H9 (cell line): ENCODE measurements at regions not wholly inside any gene's neighbourhood (a gene's known extent, or its start where the extent isn't known, plus 50 kb on each side); places are given as distances from the start of the nearest gene placed in this dataset.
A peak's percentile ranks its signal among the peaks of the same experiment; 100 is the strongest.

Source experiments
- DNase-seq: peaks from one replicate; pipeline ENCODE4 v3.0.0-alpha.2; 2017
- H2AFZ ChIP-seq: one replicate; pipeline ENCODE4 v1.6.1; 2013; ENCODE audit warnings: mild to moderate bottlenecking, low read length, control low read depth, moderate library complexity
- H2AK5ac ChIP-seq: 2 replicates; pipeline ENCODE4 v1.6.1; 2013; ENCODE audit warnings: low read length, control low read depth, mixed read lengths; ENCODE audit not compliant: insufficient read length
- H2BK120ac ChIP-seq: one replicate; pipeline ENCODE4 v1.6.1; 2013; ENCODE audit warnings: low read depth, mild to moderate bottlenecking, low read length, control low read depth, inconsistent platforms; ENCODE audit not compliant: poor library complexity, severe bottlenecking
- H2BK12ac ChIP-seq: 2 replicates; pipeline ENCODE4 v1.6.1; 2013; ENCODE audit warnings: low read length, control low read depth, mixed read lengths, low read depth; ENCODE audit not compliant: insufficient read length
- H2BK15ac ChIP-seq: 2 replicates; pipeline ENCODE4 v1.6.1; 2013; ENCODE audit warnings: low read depth, low read length, control low read depth
- H2BK20ac ChIP-seq: one replicate; pipeline ENCODE4 v1.6.1; 2013; ENCODE audit warnings: low read depth, mild to moderate bottlenecking, low read length, control low read depth, inconsistent platforms; ENCODE audit not compliant: poor library complexity, severe bottlenecking
- H2BK5ac ChIP-seq: 2 replicates; pipeline ENCODE4 v1.6.1; 2013; ENCODE audit warnings: low read length, control low read depth, mixed read lengths; ENCODE audit not compliant: insufficient read length
- H3K14ac ChIP-seq: 2 replicates; pipeline ENCODE4 v1.6.1; 2013; ENCODE audit warnings: low read length, control low read depth; ENCODE audit not compliant: insufficient read depth
- H3K18ac ChIP-seq: 2 replicates; pipeline ENCODE4 v1.6.1; 2013; ENCODE audit warnings: low read depth, mild to moderate bottlenecking, mixed read lengths, low read length, control low read depth; ENCODE audit not compliant: insufficient read length
- H3K23ac ChIP-seq: 2 replicates; pipeline ENCODE4 v1.6.1; 2013; ENCODE audit warnings: low read length, control low read depth, mixed read lengths, low read depth; ENCODE audit not compliant: insufficient read length
- H3K23me2 ChIP-seq: 2 replicates; pipeline ENCODE4 v1.6.1; 2013; ENCODE audit warnings: low read depth, mild to moderate bottlenecking, mixed read lengths, low read length, control low read depth; ENCODE audit not compliant: insufficient read length, poor library complexity, severe bottlenecking
- H3K27ac ChIP-seq: 2 replicates; pipeline ENCODE4 v1.5.1; 2013; ENCODE audit warnings: low read length, control low read depth, mixed read lengths, low read depth; ENCODE audit not compliant: insufficient read length
- H3K27me3 ChIP-seq: 2 replicates; pipeline ENCODE4 v1.6.1; 2013; ENCODE audit warnings: low read length, control low read depth, inconsistent platforms; ENCODE audit not compliant: insufficient read depth
- H3K4ac ChIP-seq: 2 replicates; pipeline ENCODE4 v1.6.1; 2013; ENCODE audit warnings: low read depth, mild to moderate bottlenecking, control low read depth, inconsistent platforms, low read length, moderate library complexity
- H3K4me1 ChIP-seq: 2 replicates; pipeline ENCODE4 v1.6.1; 2013; ENCODE audit warnings: low read length, control low read depth, inconsistent platforms; ENCODE audit not compliant: insufficient read depth
- H3K4me2 ChIP-seq: 2 replicates; pipeline ENCODE4 v1.6.1; 2013; ENCODE audit warnings: low read length, control low read depth, mixed read lengths; ENCODE audit not compliant: insufficient read length, insufficient read depth
- H3K56ac ChIP-seq: 2 replicates; pipeline ENCODE4 v1.6.1; 2013; ENCODE audit warnings: low read depth, mild to moderate bottlenecking, mixed read lengths, low read length, control low read depth; ENCODE audit not compliant: insufficient read length
- H3K79me1 ChIP-seq: 2 replicates; pipeline ENCODE4 v1.6.1; 2013; ENCODE audit warnings: low read depth, mild to moderate bottlenecking, moderate library complexity, low read length, control low read depth, inconsistent platforms; ENCODE audit not compliant: insufficient read depth, poor library complexity, severe bottlenecking
- H3K79me2 ChIP-seq: 2 replicates; pipeline ENCODE4 v1.6.1; 2013; ENCODE audit warnings: low read length, control low read depth, inconsistent platforms; ENCODE audit not compliant: insufficient read depth
- H3K9ac ChIP-seq: 2 replicates; pipeline ENCODE4 v1.6.1; 2013; ENCODE audit warnings: low read length, control low read depth, mixed read lengths; ENCODE audit not compliant: insufficient read length; ENCODE audit errors: extremely low read depth
- H3K9me3 ChIP-seq: one replicate; pipeline ENCODE4 v1.6.1; 2013; ENCODE audit warnings: low read depth, low read length, inconsistent platforms; ENCODE audit not compliant: control insufficient read depth
- H3T11ph ChIP-seq: one replicate; pipeline ENCODE4 v1.6.1; 2013; ENCODE audit warnings: mild to moderate bottlenecking, low read length, control low read depth, inconsistent platforms
- H4K20me1 ChIP-seq: one replicate; pipeline ENCODE4 v1.6.1; 2013; ENCODE audit not compliant: control insufficient read depth, insufficient read length, insufficient read depth
- H4K5ac ChIP-seq: 2 replicates; pipeline ENCODE4 v1.6.1; 2013; ENCODE audit warnings: low read depth, mild to moderate bottlenecking, mixed read lengths, low read length, control low read depth; ENCODE audit not compliant: insufficient read length
- H4K8ac ChIP-seq: replicated peaks from 2 replicates; pipeline ENCODE4 v1.6.1; 2013; ENCODE audit warnings: low read length, control low read depth, mixed read lengths, low read depth; ENCODE audit not compliant: insufficient read length
- H4K91ac ChIP-seq: 2 replicates; pipeline ENCODE4 v1.6.1; 2013; ENCODE audit warnings: low read depth, mild to moderate bottlenecking, moderate library complexity, mixed read lengths, low read length, control low read depth; ENCODE audit not compliant: insufficient read length
- H3K27ac Mint-ChIP-seq, 3 experiments: 2 replicates in 2 of 3; 3 replicates in 1 of 3; pipeline ENCODE4 v1.8.0; 2020 to 2021; ENCODE audit warnings: mixed read lengths in 3 of 3, mild to moderate bottlenecking in 1 of 3, moderate library complexity in 1 of 3
- H3K27me3 Mint-ChIP-seq: 2 replicates; pipeline ENCODE4 v1.8.0; 2021; ENCODE audit warnings: low read depth, mild to moderate bottlenecking, moderate library complexity, mixed read lengths
- H3K36me3 Mint-ChIP-seq, 3 experiments: 2 replicates in 2 of 3; 3 replicates in 1 of 3; pipeline ENCODE4 v1.8.0; 2020 to 2021; ENCODE audit warnings: low read depth in 3 of 3, mixed read lengths in 3 of 3; ENCODE audit not compliant: insufficient read depth in 1 of 3
- H3K4me1 Mint-ChIP-seq, 2 experiments: 2 replicates each; pipeline ENCODE4 v1.8.0; 2020; ENCODE audit warnings: mixed read lengths in 2 of 2
- H3K4me3 Mint-ChIP-seq, 2 experiments: 2 replicates in 1 of 2; 3 replicates in 1 of 2; pipeline ENCODE4 v1.8.0; 2020 to 2021; ENCODE audit warnings: mild to moderate bottlenecking in 2 of 2, mixed read lengths in 2 of 2, moderate library complexity in 1 of 2
- H3K9me3 Mint-ChIP-seq, 2 experiments: 2 replicates in 1 of 2; 3 replicates in 1 of 2; pipeline ENCODE4 v1.8.0; 2020; ENCODE audit warnings: mild to moderate bottlenecking in 2 of 2, mixed read lengths in 2 of 2, moderate library complexity in 1 of 2
- CTCF ChIP-seq: fragments of 200-600 bp; sonication (generic); conservative IDR thresholded peaks from 3 replicates; pipeline ENCODE4 v1.8.0; 2021; ENCODE audit warnings: antibody characterized with exemption, mild to moderate bottlenecking
- WGBS: extraction: QIAGEN DNeasy Blood & Tissue Kit; methylation state at CpG from one replicate; pipeline ENCODE4 v1.1.7; 2013; ENCODE audit warnings: missing lambda C conversion rate, low lambda C conversion rate, mixed read lengths; ENCODE audit not compliant: insufficient read length; ENCODE audit errors: extremely low coverage; 5-methylcytosine and 5-hydroxymethylcytosine counted together

DNA sequence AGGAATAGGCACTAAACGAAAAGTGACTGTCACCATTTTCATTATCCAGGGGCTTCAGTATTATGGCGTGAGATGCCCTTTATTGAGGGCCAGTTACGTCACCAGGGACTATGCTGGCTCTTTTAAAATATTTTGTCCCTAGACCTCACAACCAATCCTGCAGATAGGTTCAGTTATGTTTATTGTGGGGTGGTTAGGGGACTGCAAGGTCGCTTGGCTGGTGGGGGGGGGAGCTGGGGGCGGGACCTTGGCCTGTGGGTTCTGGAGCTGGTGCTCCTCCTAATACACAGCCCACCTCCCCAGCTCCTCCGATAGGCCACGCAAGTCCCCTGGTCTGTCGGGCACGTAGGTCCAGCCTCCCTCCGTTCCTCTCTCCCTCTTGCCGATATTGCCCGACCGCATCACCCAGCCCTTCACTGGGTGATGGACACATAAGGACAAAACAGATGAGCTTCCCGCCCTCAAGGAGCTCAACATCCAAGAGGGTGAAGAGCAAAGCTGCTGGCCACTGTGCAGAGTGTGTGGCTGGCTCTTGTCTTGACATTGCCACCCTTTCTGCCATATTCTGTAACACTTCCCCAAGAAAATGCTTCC is 271.8 kb downstream of the MATN1 start:
- Mint-ChIP-seq H3K36me3 (no peaks in the 10 kb centered on the region), H3K27me3 (peaks cover 25% of the 10 kb centered on the region), H3K4me3 (no peak overlapping the region), H3K27ac (no peak overlapping the region), H3K4me1 (no peaks in the 10 kb centered on the region), H3K9me3 (peaks cover 2 to 11% of the 10 kb centered on the region in 2 experiments; a peak in 3 of 5 replicates)
- Histone ChIP-seq H3K27me3 (no peaks in the 10 kb centered on the region), H3K27ac (no peak overlapping the region), H3K4me1 (no peaks in the 10 kb centered on the region), H3K23ac (no peak overlapping the region), H3K79me2 (no peaks in the 10 kb centered on the region), H2BK5ac (no peak overlapping the region), H3K9ac (no peak overlapping the region), H3K4ac (no peak overlapping the region), H2BK12ac (no peak overlapping the region), H4K91ac (no peak overlapping the region), H3K79me1 (no peaks in the 10 kb centered on the region), H3K56ac (no peak overlapping the region), H3K23me2 (no peaks in the 10 kb centered on the region), H4K8ac (no peak overlapping the region), H2BK120ac (no peak overlapping the region), H3T11ph (no peak overlapping the region), H3K4me2 (no peak overlapping the region), H4K5ac (no peak overlapping the region), H3K14ac (no peak overlapping the region), H2BK15ac (no peak overlapping the region), H2AFZ (no peak overlapping the region), H3K18ac (no peak overlapping the region), H2BK20ac (no peak overlapping the region), H4K20me1 (no peaks in the 10 kb centered on the region), H2AK5ac (no peak overlapping the region), H3K9me3 (no peaks in the 10 kb centered on the region)
- WGBS, result no CpG with 5 or more reads among the region's 14 CpGs
- TF ChIP-seq CTCF, result no peak
- DNase-seq, result peak; percentile 8
